ENCODE measurements at regions not wholly inside any gene's neighbourhood (a gene's known extent, or its start where the extent isn't known, plus 50 kb on each side); places are given as distances from the start of the nearest gene placed in this dataset.

- TF ChIP-seq RNF2 (IDR thresholded peaks at IDR 0.05; ENCODE audit: borderline replicate concordance, low read depth, low read length, missing control alignments, poor library complexity, severe bottlenecking) (no peak), CTBP2 (IDR thresholded peaks at IDR 0.05; ENCODE audit: borderline replicate concordance, insufficient read depth, insufficient read length, low read length) (no peak)
Observed at GRCh38 chr4:71847300-71847699, 63.4 kb upstream of the GC start (continued).
